ENCODE measurements at regions not wholly inside any gene's neighbourhood (a gene's known extent, or its start where the extent isn't known, plus 50 kb on each side); places are given as distances from the start of the nearest gene placed in this dataset.

DNA sequence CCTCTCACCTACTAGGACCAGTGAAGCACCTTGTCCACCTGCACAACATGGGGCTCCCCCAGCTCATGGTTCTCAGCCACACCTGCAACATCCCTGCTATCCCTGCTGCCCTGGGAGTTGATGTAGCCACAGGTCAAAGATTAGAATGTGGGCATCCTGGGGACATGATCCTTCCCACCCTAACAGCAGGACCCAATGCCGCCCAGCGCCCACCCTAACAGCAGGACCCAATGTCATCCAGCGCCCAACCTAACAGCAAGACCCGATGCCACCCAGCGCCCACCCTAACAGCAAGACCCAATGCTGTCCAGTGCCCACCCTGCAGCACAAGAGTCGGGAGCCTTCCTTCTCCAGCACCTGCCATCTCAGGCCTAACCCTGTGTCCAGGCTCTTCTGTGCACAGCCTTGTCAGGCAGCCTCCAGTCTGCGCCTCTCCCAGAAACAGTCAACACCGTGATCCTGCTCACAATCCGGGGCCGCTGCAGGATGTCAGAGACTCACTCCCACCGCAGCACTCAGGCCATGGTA lies 237.3 kb upstream of the SALL3 start:
- TF ChIP-seq POLR2A (IDR thresholded peaks at IDR 0.05; ENCODE audit: low read length) (no peak), GATA1 (IDR thresholded peaks at IDR 0.05; ENCODE audit: low read depth, low read length) (no peak)

Measured in erythroblast (primary cell).